GM12878 (cell line): ENCODE measurements at regions not wholly inside any gene's neighbourhood (a gene's known extent, or its start where the extent isn't known, plus 50 kb on each side); places are given as distances from the start of the nearest gene placed in this dataset.

Source experiments
- ATAC-seq: fragments of 200-7000 bp; cut with Tn5 transposase; 3 replicates; pipeline ENCODE4 v1.9.1; 2020; ENCODE audit warnings: mild to moderate bottlenecking, moderate library complexity
- BruUV-seq: library from RNA; stranded (reverse); fragments of 400-500 nt; replicated peaks from 2 replicates; lab custom pipeline; 2021; lab: Mats Ljungman, UMichigan
- CTCF ChIA-PET: fragments of 300-600 bp; sonication (Branson Sonifier 250); formaldehyde crosslinking; extraction: SDS; loops from one replicate; lab custom pipeline; 2021; ENCODE audit warnings: inconsistent platforms; lab: Yijun Ruan, JAX
- POLR2A ChIA-PET: fragments of 350-600 bp; formaldehyde crosslinking; extraction: SDS; loops from one replicate; lab custom pipeline; 2021; ENCODE audit warnings: inconsistent platforms; lab: Charles Lee
- RAD21 ChIA-PET: fragments of 300-600 bp; sonication (Branson Sonifier 250); formaldehyde crosslinking; loops from one replicate; lab custom pipeline; 2023; ENCODE audit warnings: antibody characterized with exemption; ENCODE audit not compliant: unreplicated experiment; lab: Charles Lee
- SMC1A ChIA-PET: fragments of 300-600 bp; sonication (Branson Sonifier 250); formaldehyde crosslinking; loops from one replicate; lab custom pipeline; 2023; ENCODE audit not compliant: unreplicated experiment, uncharacterized antibody; lab: Charles Lee
- DNase-seq: peaks from one replicate; pipeline ENCODE4 v3.0.0-alpha.2; 2011; ENCODE audit warnings: low read depth, low spot score
- FAIRE-seq: peaks from 3 replicates; lab custom pipeline; 2011; peaks lifted over from hg19 to GRCh38; lab: Jason Lieb, UNC
- H2AFZ ChIP-seq: 2 replicates; pipeline ENCODE4 v1.6.0; 2011; ENCODE audit warnings: low read depth, low read length, control low read depth; ENCODE audit not compliant: control insufficient read depth
- H3K27ac ChIP-seq: 2 replicates; pipeline ENCODE4 v1.5.1; 2011; ENCODE audit warnings: control low read depth; ENCODE audit not compliant: control insufficient read depth, insufficient read depth
- H3K27me3 ChIP-seq, 2 experiments: replicated peaks in 1 of 2; 2 replicates each; pipeline versions ENCODE4 v1.6.0 to v1.6.1; 2011; ENCODE audit warnings: low read length in 1 of 2; ENCODE audit not compliant: control insufficient read depth in 2 of 2, insufficient read depth in 2 of 2
- H3K36me3 ChIP-seq, 2 experiments: 2 replicates each; pipeline ENCODE4 v1.5.1; 2011; ENCODE audit warnings: low read length in 1 of 2; ENCODE audit not compliant: control insufficient read depth in 2 of 2, insufficient read depth in 2 of 2
- H3K4me1 ChIP-seq: 2 replicates; pipeline ENCODE4 v1.6.1; 2011; ENCODE audit warnings: mild to moderate bottlenecking, low read length, moderate library complexity, mixed read lengths; ENCODE audit not compliant: control insufficient read depth, insufficient read depth
- H3K4me2 ChIP-seq: 2 replicates; pipeline ENCODE4 v1.6.0; 2011; ENCODE audit warnings: control low read depth; ENCODE audit not compliant: control insufficient read depth, insufficient read depth
- H3K4me3 ChIP-seq: fragments of 200-600 bp; sonication (generic); 2 replicates; pipeline ENCODE4 v1.5.1; 2016
- H3K79me2 ChIP-seq: 2 replicates; pipeline ENCODE4 v1.6.0; 2011; ENCODE audit warnings: low read length; ENCODE audit not compliant: control insufficient read depth, insufficient read depth
- H3K9ac ChIP-seq: 2 replicates; pipeline ENCODE4 v1.8.0; 2011; ENCODE audit warnings: low read length, control low read depth, mixed read lengths; ENCODE audit not compliant: control insufficient read depth, insufficient read depth
- H3K9me3 ChIP-seq: replicated peaks from 3 replicates; pipeline ENCODE4 v1.5.1; 2011; ENCODE audit warnings: mild to moderate bottlenecking, low read length; ENCODE audit not compliant: control insufficient read depth, insufficient read depth
- H4K20me1 ChIP-seq: 2 replicates; pipeline ENCODE4 v1.6.0; 2011; ENCODE audit not compliant: control insufficient read depth, insufficient read depth
- CBFB ChIP-seq: IDR thresholded peaks from 2 replicates; pipeline ENCODE4 v1.6.1; 2016; ENCODE audit warnings: antibody characterized with exemption, low read depth
- CHD1 ChIP-seq: IDR thresholded peaks from 2 replicates; pipeline ENCODE4 v1.6.1; 2012; ENCODE audit warnings: low read depth, low read length, improper control_type of control experiment
- ELK1 ChIP-seq: IDR thresholded peaks from 2 replicates; pipeline ENCODE4 v1.6.1; 2012; ENCODE audit warnings: low read depth, low read length, improper control_type of control experiment
- ETV6 ChIP-seq, 2 experiments: fragments of 450-650 bp in 1 of 2; IDR thresholded peaks in 1 of 2; conservative IDR thresholded peaks in 1 of 2; 2 replicates each; pipeline ENCODE4 v1.6.1; 2014; ENCODE audit warnings: antibody characterized with exemption in 1 of 2, borderline replicate concordance in 1 of 2, low read depth in 1 of 2, mild to moderate bottlenecking in 1 of 2, moderate library complexity in 1 of 2
- HCFC1 ChIP-seq: fragments of 150-350 bp; IDR thresholded peaks from 2 replicates; pipeline ENCODE4 v1.6.1; 2014; ENCODE audit warnings: low read length
- JUND ChIP-seq: IDR thresholded peaks from 2 replicates; pipeline ENCODE4 v1.6.1; 2012; ENCODE audit warnings: low read depth, mild to moderate bottlenecking, low read length, improper control_type of control experiment, moderate library complexity
- MEF2B ChIP-seq: fragments of 450-650 bp; IDR thresholded peaks from 2 replicates; pipeline ENCODE4 v1.6.1; 2018; ENCODE audit warnings: mild to moderate bottlenecking, moderate library complexity; ENCODE audit not compliant: partially characterized antibody, poor library complexity, severe bottlenecking
- MYB ChIP-seq: fragments of 150-350 bp; IDR thresholded peaks from 2 replicates; pipeline ENCODE4 v1.6.1; 2014; ENCODE audit warnings: mild to moderate bottlenecking, low read depth, low read length, borderline replicate concordance
- NBN ChIP-seq: fragments of 450-650 bp; IDR thresholded peaks from 2 replicates; pipeline ENCODE4 v1.6.1; 2016
- NFXL1 ChIP-seq: fragments of 450-650 bp; IDR thresholded peaks from 2 replicates; pipeline ENCODE4 v1.6.1; 2017; ENCODE audit warnings: antibody characterized with exemption, mild to moderate bottlenecking, borderline replicate concordance
- POLR2AphosphoS5 ChIP-seq: IDR thresholded peaks from 2 replicates; pipeline ENCODE4 v1.6.1; 2011; ENCODE audit warnings: mild to moderate bottlenecking, low read length, inconsistent platforms
- REST ChIP-seq: IDR thresholded peaks from 2 replicates; pipeline ENCODE4 v1.6.1; 2012; ENCODE audit warnings: mild to moderate bottlenecking, low read depth, low read length
- SIX5 ChIP-seq: IDR thresholded peaks from 2 replicates; pipeline ENCODE4 v1.6.1; 2011; ENCODE audit warnings: mild to moderate bottlenecking, low read depth, low read length, moderate library complexity; ENCODE audit not compliant: severe bottlenecking
- SRF ChIP-seq, 2 experiments: IDR thresholded peaks; 2 replicates each; pipeline ENCODE4 v1.6.1; 2011; ENCODE audit warnings: low read depth in 2 of 2, low read length in 2 of 2, mild to moderate bottlenecking in 1 of 2, moderate library complexity in 1 of 2
- SUZ12 ChIP-seq: fragments of 200-600 bp; sonication (generic); IDR thresholded peaks from one replicate; pipeline ENCODE4 v1.6.1; 2018; ENCODE audit warnings: antibody characterized with exemption, mild to moderate bottlenecking; ENCODE audit not compliant: unreplicated experiment
- TBL1XR1 ChIP-seq: IDR thresholded peaks from 2 replicates; pipeline ENCODE4 v1.6.1; 2012; ENCODE audit warnings: low read depth, low read length, improper control_type of control experiment
- TCF3 ChIP-seq: IDR thresholded peaks from 2 replicates; pipeline ENCODE4 v1.6.1; 2012; ENCODE audit warnings: low read depth, mild to moderate bottlenecking, low read length, borderline replicate concordance; ENCODE audit not compliant: insufficient read depth
- WGBS: methylation state at CpG from one replicate; pipeline ENCODE4 v1.1.6; 2016; ENCODE audit warnings: low lambda C conversion rate; ENCODE audit not compliant: insufficient replicate concordance, insufficient coverage; ENCODE audit errors: missing lambda C conversion rate; 5-methylcytosine and 5-hydroxymethylcytosine counted together
- in situ Hi-C: fragments of 300-500 bp; cut with MboI; formaldehyde crosslinking; loops from 9 replicates; pipeline ENCODE4 v1.14.3; 2018; ENCODE audit warnings: mixed read lengths
- intact Hi-C: fragments of 100-400 bp; cut with micrococcal nuclease; formaldehyde crosslinking; loops from one replicate; pipeline ENCODE4 v1.14.2; 2022; ENCODE audit not compliant: unreplicated experiment

- no peak for FAIRE-seq
- Histone ChIP-seq H3K36me3 (no peaks in the 10 kb centered on the region), H3K9ac (no peak overlapping the region), H3K79me2 (no peaks in the 10 kb centered on the region), H3K9me3 (no peaks in the 10 kb centered on the region), H3K4me1 (no peaks in the 10 kb centered on the region)
- ChIA-PET SMC1A (no interaction called here), RAD21 (no interaction called here), CTCF (no interaction called here)
- no TSS peak for BruUV-seq
- no peak for TF ChIP-seq SRF (IDR thresholded peaks at IDR 0.05; ENCODE audit: low read depth in 2 of 2, low read length in 2 of 2)
- no peak for TF ChIP-seq POLR2AphosphoS5
- TF ChIP-seq MYB: no peak
- TF ChIP-seq SUZ12: no peak
- no peak for TF ChIP-seq NBN
- TF ChIP-seq TCF3: no peak
- TF ChIP-seq, all 136 proteins: peak for 0
- POLR2A ChIA-PET: no interaction called here
- H3K27ac ChIP-seq: no peak overlapping the region
- no peaks in the 10 kb centered on the region for H4K20me1 ChIP-seq
- in situ Hi-C loops: no loop called here
- 58% methylated on average over 2 of the region's 2 CpGs for WGBS
- intact Hi-C loops: no loop called here
- no peak overlapping the region for H3K4me2 ChIP-seq
- no peak overlapping the region for H3K4me3 ChIP-seq
- no peak overlapping the region for H2AFZ ChIP-seq
- ATAC-seq (no peak), DNase-seq (no peak)
- no peaks in the 10 kb centered on the region for H3K27me3 ChIP-seq
These were observed 135.4 kb upstream of the REG3A start for GRCh38 chr2:79294994-79295393.

GRCh38 chr2:79292958-79293315, 133.4 kb upstream of the REG3A start:
- Histone ChIP-seq H3K4me1 (no peaks in the 10 kb centered on the region), H3K4me2 (no peak overlapping the region), H3K9ac (no peak overlapping the region), H3K79me2 (no peaks in the 10 kb centered on the region), H3K9me3 (no peaks in the 10 kb centered on the region), H3K27ac (no peak overlapping the region), H3K36me3 (no peaks in the 10 kb centered on the region), H3K27me3 (no peaks in the 10 kb centered on the region), H3K4me3 (no peak overlapping the region), H4K20me1 (no peaks in the 10 kb centered on the region), H2AFZ (no peak overlapping the region)
- SMC1A ChIA-PET: no interaction called here
- RAD21 ChIA-PET: no interaction called here
- CTCF ChIA-PET: no interaction called here
- BruUV-seq: no TSS peak
- WGBS: 0% methylated on average over 1 of the region's 1 CpG
- POLR2A ChIA-PET: no interaction called here
- ATAC-seq: no peak
- no peak for DNase-seq
- in situ Hi-C loops: no loop called here
- no peak for FAIRE-seq
- intact Hi-C loops: no loop called here
- TF ChIP-seq TBL1XR1: no peak
- no peak for TF ChIP-seq SIX5
- TF ChIP-seq JUND: no peak
- no peak for TF ChIP-seq CBFB
- no peak for TF ChIP-seq ELK1
- TF ChIP-seq MEF2B: no peak
- TF ChIP-seq HCFC1: no peak
- TF ChIP-seq NFXL1: no peak
- TF ChIP-seq CHD1: no peak
- TF ChIP-seq ETV6 (conservative IDR thresholded peaks at IDR 0.05 in 1 of 2, IDR thresholded peaks at IDR 0.05 in 1 of 2; ENCODE audit: borderline replicate concordance in 1 of 2, low read depth in 1 of 2): no peak
- TF ChIP-seq REST: no peak
